ENCODE measurements at regions not wholly inside any gene's neighbourhood (a gene's known extent, or its start where the extent isn't known, plus 50 kb on each side); places are given as distances from the start of the nearest gene placed in this dataset.

DNA sequence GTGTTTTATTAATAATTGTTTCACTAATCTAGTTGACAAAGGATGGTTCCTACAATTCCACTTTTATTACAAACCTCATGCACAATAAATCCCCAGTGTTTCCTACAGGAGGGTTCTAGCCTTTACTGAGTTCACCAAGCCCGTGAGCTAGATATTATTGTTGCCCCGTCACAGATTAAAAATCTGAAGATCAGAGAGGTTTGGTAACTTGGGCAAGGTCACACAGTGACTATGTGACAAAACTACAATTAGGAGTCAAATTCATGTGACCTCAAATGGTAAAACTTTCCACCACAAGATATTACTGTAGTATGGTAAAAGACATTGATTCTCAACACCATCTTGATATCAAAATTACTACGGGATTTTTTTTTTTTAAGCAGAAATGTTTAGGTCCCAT, 124.6 kb downstream of the BTC start:
- TF ChIP-seq, protein P1, sequence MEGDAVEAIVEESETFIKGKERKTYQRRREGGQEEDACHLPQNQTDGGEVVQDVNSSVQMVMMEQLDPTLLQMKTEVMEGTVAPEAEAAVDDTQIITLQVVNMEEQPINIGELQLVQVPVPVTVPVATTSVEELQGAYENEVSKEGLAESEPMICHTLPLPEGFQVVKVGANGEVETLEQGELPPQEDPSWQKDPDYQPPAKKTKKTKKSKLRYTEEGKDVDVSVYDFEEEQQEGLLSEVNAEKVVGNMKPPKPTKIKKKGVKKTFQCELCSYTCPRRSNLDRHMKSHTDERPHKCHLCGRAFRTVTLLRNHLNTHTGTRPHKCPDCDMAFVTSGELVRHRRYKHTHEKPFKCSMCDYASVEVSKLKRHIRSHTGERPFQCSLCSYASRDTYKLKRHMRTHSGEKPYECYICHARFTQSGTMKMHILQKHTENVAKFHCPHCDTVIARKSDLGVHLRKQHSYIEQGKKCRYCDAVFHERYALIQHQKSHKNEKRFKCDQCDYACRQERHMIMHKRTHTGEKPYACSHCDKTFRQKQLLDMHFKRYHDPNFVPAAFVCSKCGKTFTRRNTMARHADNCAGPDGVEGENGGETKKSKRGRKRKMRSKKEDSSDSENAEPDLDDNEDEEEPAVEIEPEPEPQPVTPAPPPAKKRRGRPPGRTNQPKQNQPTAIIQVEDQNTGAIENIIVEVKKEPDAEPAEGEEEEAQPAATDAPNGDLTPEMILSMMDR (IDR thresholded peaks at IDR 0.05; ENCODE audit: low read depth, low read length): no peak
- TF ChIP-seq POLR2A (IDR thresholded peaks at IDR 0.05; ENCODE audit: extremely low read depth, insufficient read length) (no peak), MYC (IDR thresholded peaks at IDR 0.05; ENCODE audit: low read depth, low read length) (no peak)
- TF ChIP-seq, protein P2, sequence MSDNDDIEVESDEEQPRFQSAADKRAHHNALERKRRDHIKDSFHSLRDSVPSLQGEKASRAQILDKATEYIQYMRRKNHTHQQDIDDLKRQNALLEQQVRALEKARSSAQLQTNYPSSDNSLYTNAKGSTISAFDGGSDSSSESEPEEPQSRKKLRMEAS (IDR thresholded peaks at IDR 0.05; ENCODE audit: low read depth, low read length): no peak
